SK-N-SH (cell line): ENCODE measurements at regions not wholly inside any gene's neighbourhood (a gene's known extent, or its start where the extent isn't known, plus 50 kb on each side); places are given as distances from the start of the nearest gene placed in this dataset.
A peak's percentile ranks its signal among the peaks of the same experiment; 100 is the strongest.

Experiments
- CTCF ChIA-PET: fragments of 300-600, 350-600 bp; formaldehyde crosslinking; extraction: SDS; loops from one replicate; lab custom pipeline; 2021; lab: Yijun Ruan, JAX
- POLR2A ChIA-PET: fragments of 350-600 bp; sonication (Branson Sonifier 250); formaldehyde crosslinking; extraction: SDS; loops from one replicate; lab custom pipeline; 2020; ENCODE audit warnings: antibody characterized with exemption, inconsistent platforms; lab: Yijun Ruan, JAX
- DNase-seq: peaks from one replicate; pipeline ENCODE4 v3.0.0; 2012
- H2AFZ ChIP-seq: fragments of 200-600 bp; sonication (generic); 2 replicates; pipeline ENCODE4 v1.8.1; 2016; ENCODE audit warnings: antibody characterized with exemption, mild to moderate bottlenecking, low read depth
- H3F3A ChIP-seq: fragments of 200-600 bp; sonication (generic); replicated peaks from 2 replicates; pipeline ENCODE3; 2016; ENCODE audit warnings: antibody characterized with exemption, mild to moderate bottlenecking; ENCODE audit not compliant: insufficient read depth
- H3K27ac ChIP-seq, 2 experiments: fragments of 200-500 bp in 1 of 2; fragments of 200-600 bp in 1 of 2; sonication (Bioruptor generic) in 1 of 2; sonication (generic), shearing (Covaris generic) in 1 of 2; 2 replicates each; pipeline versions ENCODE4 v1.5.1 to v1.6.1; 2014 to 2016; ENCODE audit warnings: low read depth in 2 of 2, inconsistent platforms in 1 of 2, low read length in 1 of 2, mild to moderate bottlenecking in 1 of 2, mixed read lengths in 1 of 2
- H3K27me3 ChIP-seq: fragments of 200-600 bp; sonication (generic), shearing (Covaris generic); 2 replicates; pipeline ENCODE4 v1.6.1; 2016; ENCODE audit warnings: mixed run types; ENCODE audit not compliant: insufficient read depth
- H3K36me3 ChIP-seq, 2 experiments: fragments of 200-500 bp in 1 of 2; fragments of 200-600 bp in 1 of 2; sonication (Bioruptor generic) in 1 of 2; sonication (generic) in 1 of 2; replicated peaks in 1 of 2; 2 replicates each; pipeline versions ENCODE3 to v1.5.1; 2014 to 2016; ENCODE audit warnings: low read length in 1 of 2, mild to moderate bottlenecking in 1 of 2; ENCODE audit not compliant: insufficient read depth in 2 of 2, control insufficient read depth in 1 of 2
- H3K4me1 ChIP-seq, 2 experiments: fragments of 200-500 bp in 1 of 2; fragments of 200-600 bp in 1 of 2; sonication (Bioruptor generic) in 1 of 2; sonication (generic), shearing (Covaris generic) in 1 of 2; 2 replicates each; pipeline versions ENCODE4 v1.5.1 to v1.6.1; 2014 to 2016; ENCODE audit warnings: low read depth in 1 of 2, low read length in 1 of 2, mixed run types in 1 of 2; ENCODE audit not compliant: insufficient read depth in 2 of 2, control insufficient read depth in 1 of 2
- H3K4me2 ChIP-seq: fragments of 200-600 bp; sonication (generic), shearing (Covaris generic); 2 replicates; pipeline ENCODE4 v1.6.1; 2017; ENCODE audit warnings: mixed run types
- H3K4me3 ChIP-seq, 2 experiments: fragments of 200-500 bp in 1 of 2; fragments of 200-600 bp in 1 of 2; sonication (Bioruptor generic) in 1 of 2; sonication (generic), shearing (Covaris generic) in 1 of 2; 2 replicates each; pipeline versions ENCODE4 v1.5.1 to v1.8.1; 2014 to 2016; ENCODE audit warnings: low read depth in 2 of 2, inconsistent platforms in 1 of 2, low read length in 1 of 2, mild to moderate bottlenecking in 1 of 2, mixed read lengths in 1 of 2, moderate library complexity in 1 of 2
- H3K79me2 ChIP-seq: fragments of 200-600 bp; sonication (generic); 2 replicates; pipeline ENCODE4 v1.8.1; 2017; ENCODE audit warnings: mild to moderate bottlenecking; ENCODE audit not compliant: insufficient read depth
- H3K9ac ChIP-seq: fragments of 200-600 bp; sonication (generic); 2 replicates; pipeline ENCODE4 v1.6.1; 2017; ENCODE audit warnings: mixed run types
- H3K9me2 ChIP-seq: fragments of 200-600 bp; sonication (generic); 2 replicates; pipeline ENCODE4 v1.6.1; 2017; ENCODE audit warnings: mixed run types
- H3K9me3 ChIP-seq: fragments of 200-600 bp; sonication (generic); 2 replicates; pipeline ENCODE4 v1.6.1; 2017; ENCODE audit warnings: mixed run types, mild to moderate bottlenecking, moderate library complexity
- H4K20me1 ChIP-seq: fragments of 200-600 bp; sonication (generic); 2 replicates; pipeline ENCODE4 v1.6.1; 2017; ENCODE audit warnings: mild to moderate bottlenecking, mixed run types; ENCODE audit not compliant: insufficient read depth
- EP300 ChIP-seq, 2 experiments: IDR thresholded peaks; 2 replicates each; pipeline versions ENCODE4 v1.4.0 to v1.6.1; 2012; ENCODE audit warnings: borderline replicate concordance in 1 of 2, low read depth in 1 of 2, low read length in 1 of 2
- JUND ChIP-seq: IDR thresholded peaks from 2 replicates; pipeline ENCODE4 v1.4.0; 2012
- MAX ChIP-seq: IDR thresholded peaks from 2 replicates; pipeline ENCODE4 v1.4.0; 2012; ENCODE audit warnings: low read depth
- MEF2A ChIP-seq: IDR thresholded peaks from 2 replicates; pipeline ENCODE4 v1.4.0; 2012; ENCODE audit warnings: low read depth, borderline replicate concordance
- MXI1 ChIP-seq: IDR thresholded peaks from 2 replicates; pipeline ENCODE4 v1.6.1; 2012; ENCODE audit warnings: mild to moderate bottlenecking, low read depth, low read length, improper control_type of control experiment
- NRF1 ChIP-seq: IDR thresholded peaks from 2 replicates; pipeline ENCODE4 v1.6.1; 2012; ENCODE audit warnings: low read depth, mild to moderate bottlenecking, low read length
- PBX3 ChIP-seq: IDR thresholded peaks from 2 replicates; pipeline ENCODE4; 2012
- RXRA ChIP-seq: IDR thresholded peaks from 2 replicates; pipeline ENCODE4 v1.4.0; 2012; ENCODE audit warnings: low read depth, mild to moderate bottlenecking, borderline replicate concordance
- SIN3A ChIP-seq: IDR thresholded peaks from 2 replicates; pipeline ENCODE4 v1.6.1; 2012; ENCODE audit warnings: low read depth, mild to moderate bottlenecking, low read length, moderate library complexity, borderline replicate concordance
- SMC3 ChIP-seq: IDR thresholded peaks from 2 replicates; pipeline ENCODE4 v1.6.1; 2012; ENCODE audit warnings: low read depth, low read length, improper control_type of control experiment
- TAF1 ChIP-seq: IDR thresholded peaks from 2 replicates; pipeline ENCODE4 v1.6.1; 2012; ENCODE audit warnings: low read depth, mild to moderate bottlenecking, low read length, moderate library complexity, borderline replicate concordance
- TEAD4 ChIP-seq: IDR thresholded peaks from 2 replicates; pipeline ENCODE4 v1.4.0; 2012; ENCODE audit warnings: mild to moderate bottlenecking, borderline replicate concordance; ENCODE audit not compliant: insufficient read depth
- WGBS: methylation state at CpG from one replicate; pipeline ENCODE4 v1.1.6; 2017; ENCODE audit warnings: low lambda C conversion rate; 5-methylcytosine and 5-hydroxymethylcytosine counted together

- no peak for TF ChIP-seq EP300 (IDR thresholded peaks at IDR 0.05; ENCODE audit: borderline replicate concordance in 1 of 2, low read depth in 1 of 2, low read length in 1 of 2)
- TF ChIP-seq JUND: no peak
- no peak for TF ChIP-seq PBX3
- no peak for TF ChIP-seq TEAD4
- TF ChIP-seq SIN3A: no peak
These were observed 105.8 kb downstream of the SLC16A1 start (continued) for GRCh38 chr1:112850034-112850757.

GRCh38 chr1:112849425-112850033, 106.5 kb downstream of the SLC16A1 start:
- peak overlapping the region; percentile 39; the same call in 1 of the 2 replicates for H3K9ac ChIP-seq
- POLR2A ChIA-PET: interaction anchor here (0.7 to 1.0 kb wide), 2 partner anchors 107 to 223 kb away, joined by 3 read pairs; partner anchors contain the start of gene SLC16A1

GRCh38 chr1:112841825-112842224, 114.2 kb downstream of the SLC16A1 start:
- no peaks in the 10 kb centered on the region for H3K9me2 ChIP-seq
- no peaks in the 10 kb centered on the region for H3K27me3 ChIP-seq
- no peak overlapping the region for H3K4me3 ChIP-seq
- no peak for DNase-seq
- H3K9me3 ChIP-seq: no peaks in the 10 kb centered on the region
- H3K4me1 ChIP-seq: no peaks in the 10 kb centered on the region
- peaks cover 5% of the 10 kb centered on the region for H3F3A ChIP-seq
- CTCF ChIA-PET: no interaction called here
- POLR2A ChIA-PET: no interaction called here
- no peak overlapping the region for H2AFZ ChIP-seq
- H4K20me1 ChIP-seq: no peaks in the 10 kb centered on the region
- H3K79me2 ChIP-seq: no peaks in the 10 kb centered on the region
- 97% methylated on average over 10 of the region's 10 CpGs for WGBS
- no peak overlapping the region for H3K4me2 ChIP-seq
- no peak overlapping the region for H3K9ac ChIP-seq
- H3K36me3 ChIP-seq: no peaks in the 10 kb centered on the region
- TF ChIP-seq RXRA: no peak
- no peak for TF ChIP-seq EP300 (IDR thresholded peaks at IDR 0.05; ENCODE audit: borderline replicate concordance in 1 of 2, low read depth in 1 of 2, low read length in 1 of 2)
- no peak for TF ChIP-seq MEF2A
- no peak for TF ChIP-seq TAF1
- no peak for TF ChIP-seq TEAD4
- TF ChIP-seq MXI1: no peak
- no peak overlapping the region for H3K27ac ChIP-seq

More at GRCh38 chr1:112849425-112850033, 106.5 kb downstream of the SLC16A1 start:
- Histone ChIP-seq H3K27ac (no peak overlapping the region), H3K4me3 (peak overlapping the region; percentile 52 to 60), H3F3A (peaks cover 5% of the 10 kb centered on the region), H3K36me3 (no peaks in the 10 kb centered on the region), H3K79me2 (no peaks in the 10 kb centered on the region), H3K4me2 (peak overlapping the region; percentile 87), H2AFZ (peak overlapping the region; percentile 91), H3K9me2 (no peaks in the 10 kb centered on the region), H3K4me1 (peaks cover 5 to 6% of the 10 kb centered on the region in 2 experiments; a peak in 1 of 4 replicates), H3K9me3 (no peaks in the 10 kb centered on the region), H3K27me3 (no peaks in the 10 kb centered on the region), H4K20me1 (no peaks in the 10 kb centered on the region)
- DNase-seq: peak; percentile 91
- no peak for TF ChIP-seq SMC3
- peak; percentile 42; the same call in 1 of the 2 replicates for TF ChIP-seq MXI1
- TF ChIP-seq NRF1: peak; percentile 68
- TF ChIP-seq MAX: peak; percentile 43; the same call in 1 of the 2 replicates
- CTCF ChIA-PET: interaction anchor here (0.7 to 1.4 kb wide), 2 partner anchors 201 to 223 kb away, joined by 3 to 7 read pairs; partner anchors contain the start of gene LRIG2
- 11% methylated on average over 15 of the region's 58 CpGs for WGBS
